HCT116 (cell line): ENCODE measurements at regions not wholly inside any gene's neighbourhood (a gene's known extent, or its start where the extent isn't known, plus 50 kb on each side); places are given as distances from the start of the nearest gene placed in this dataset.

Experiments used
- EZH2 ChIP-seq: fragments of 200-600 bp; sonication (generic); IDR thresholded peaks from 2 replicates; pipeline ENCODE4 v1.6.1; 2017; ENCODE audit warnings: antibody characterized with exemption, mixed run types
- POLR2A ChIP-seq: IDR thresholded peaks from 2 replicates; pipeline ENCODE4 v1.7.0; 2011; ENCODE audit warnings: borderline replicate concordance; ENCODE audit not compliant: insufficient read depth, insufficient read length; ENCODE audit errors: extremely low read depth
- POLR2AphosphoS5 ChIP-seq: IDR thresholded peaks from 2 replicates; pipeline ENCODE4 v1.6.1; 2011; ENCODE audit warnings: mild to moderate bottlenecking, low read depth, low read length, moderate library complexity
- SIN3A ChIP-seq: IDR thresholded peaks from 2 replicates; pipeline ENCODE4 v1.6.1; 2012; ENCODE audit warnings: low read depth
- SP1 ChIP-seq: IDR thresholded peaks from 2 replicates; pipeline ENCODE4 v1.6.1; 2012; ENCODE audit warnings: low read depth
- TF ChIP-seq, protein P1 (sequence below), 3 experiments: fragments of 200-600 bp in 1 of 3; sonication (generic) in 1 of 3; IDR thresholded peaks in 2 of 3; conservative IDR thresholded peaks in 1 of 3; 2 replicates each; pipeline ENCODE4 v1.5.1; 2012 to 2017; ENCODE audit warnings: low read depth in 2 of 3, low read length in 2 of 3, antibody characterized with exemption in 1 of 3, borderline replicate concordance in 1 of 3, control low read depth in 1 of 3, mild to moderate bottlenecking in 1 of 3, mixed read lengths in 1 of 3, mixed run types in 1 of 3, moderate library complexity in 1 of 3; ENCODE audit not compliant: insufficient read depth in 1 of 3
- TF ChIP-seq, protein P2 (sequence below): IDR thresholded peaks from 2 replicates; pipeline ENCODE4 v1.6.1; 2011; ENCODE audit warnings: mild to moderate bottlenecking, low read length, moderate library complexity; ENCODE audit not compliant: insufficient replicate concordance; ENCODE audit errors: extremely low read depth
- TF ChIP-seq, protein P3 (sequence below): IDR thresholded peaks from 2 replicates; pipeline ENCODE4 v1.6.1; 2012

DNA sequence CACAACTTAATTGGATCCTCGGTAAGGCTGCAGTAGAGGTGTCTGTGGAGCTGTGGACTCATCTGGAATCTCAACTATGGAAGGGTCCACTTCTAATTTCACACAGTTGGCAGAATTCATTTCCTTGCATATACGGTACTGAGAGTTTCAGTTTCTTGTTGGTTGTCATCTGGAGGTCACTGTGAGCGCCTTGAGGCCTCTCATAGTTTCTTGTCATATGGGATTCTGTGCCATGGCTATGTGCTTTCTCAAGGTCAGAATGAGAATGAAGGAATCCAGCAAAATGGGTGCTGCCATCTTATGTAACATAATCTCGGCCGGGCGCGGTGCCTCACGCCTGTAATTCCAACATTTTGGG, 298.2 kb downstream of the DOK5 start:
- TF ChIP-seq, protein P1, sequence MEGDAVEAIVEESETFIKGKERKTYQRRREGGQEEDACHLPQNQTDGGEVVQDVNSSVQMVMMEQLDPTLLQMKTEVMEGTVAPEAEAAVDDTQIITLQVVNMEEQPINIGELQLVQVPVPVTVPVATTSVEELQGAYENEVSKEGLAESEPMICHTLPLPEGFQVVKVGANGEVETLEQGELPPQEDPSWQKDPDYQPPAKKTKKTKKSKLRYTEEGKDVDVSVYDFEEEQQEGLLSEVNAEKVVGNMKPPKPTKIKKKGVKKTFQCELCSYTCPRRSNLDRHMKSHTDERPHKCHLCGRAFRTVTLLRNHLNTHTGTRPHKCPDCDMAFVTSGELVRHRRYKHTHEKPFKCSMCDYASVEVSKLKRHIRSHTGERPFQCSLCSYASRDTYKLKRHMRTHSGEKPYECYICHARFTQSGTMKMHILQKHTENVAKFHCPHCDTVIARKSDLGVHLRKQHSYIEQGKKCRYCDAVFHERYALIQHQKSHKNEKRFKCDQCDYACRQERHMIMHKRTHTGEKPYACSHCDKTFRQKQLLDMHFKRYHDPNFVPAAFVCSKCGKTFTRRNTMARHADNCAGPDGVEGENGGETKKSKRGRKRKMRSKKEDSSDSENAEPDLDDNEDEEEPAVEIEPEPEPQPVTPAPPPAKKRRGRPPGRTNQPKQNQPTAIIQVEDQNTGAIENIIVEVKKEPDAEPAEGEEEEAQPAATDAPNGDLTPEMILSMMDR (IDR thresholded peaks at IDR 0.05 in 2 of 3, conservative IDR thresholded peaks at IDR 0.05 in 1 of 3; ENCODE audit: borderline replicate concordance in 1 of 3, insufficient read depth in 1 of 3, low read depth in 2 of 3, low read length in 2 of 3) = no peak
- TF ChIP-seq POLR2A = no peak
- TF ChIP-seq, protein P2, sequence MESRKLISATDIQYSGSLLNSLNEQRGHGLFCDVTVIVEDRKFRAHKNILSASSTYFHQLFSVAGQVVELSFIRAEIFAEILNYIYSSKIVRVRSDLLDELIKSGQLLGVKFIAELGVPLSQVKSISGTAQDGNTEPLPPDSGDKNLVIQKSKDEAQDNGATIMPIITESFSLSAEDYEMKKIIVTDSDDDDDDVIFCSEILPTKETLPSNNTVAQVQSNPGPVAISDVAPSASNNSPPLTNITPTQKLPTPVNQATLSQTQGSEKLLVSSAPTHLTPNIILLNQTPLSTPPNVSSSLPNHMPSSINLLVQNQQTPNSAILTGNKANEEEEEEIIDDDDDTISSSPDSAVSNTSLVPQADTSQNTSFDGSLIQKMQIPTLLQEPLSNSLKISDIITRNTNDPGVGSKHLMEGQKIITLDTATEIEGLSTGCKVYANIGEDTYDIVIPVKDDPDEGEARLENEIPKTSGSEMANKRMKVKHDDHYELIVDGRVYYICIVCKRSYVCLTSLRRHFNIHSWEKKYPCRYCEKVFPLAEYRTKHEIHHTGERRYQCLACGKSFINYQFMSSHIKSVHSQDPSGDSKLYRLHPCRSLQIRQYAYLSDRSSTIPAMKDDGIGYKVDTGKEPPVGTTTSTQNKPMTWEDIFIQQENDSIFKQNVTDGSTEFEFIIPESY = no peak
- no peak for TF ChIP-seq SIN3A
- TF ChIP-seq EZH2 = no peak
- no peak for TF ChIP-seq POLR2AphosphoS5
- TF ChIP-seq, protein P3, sequence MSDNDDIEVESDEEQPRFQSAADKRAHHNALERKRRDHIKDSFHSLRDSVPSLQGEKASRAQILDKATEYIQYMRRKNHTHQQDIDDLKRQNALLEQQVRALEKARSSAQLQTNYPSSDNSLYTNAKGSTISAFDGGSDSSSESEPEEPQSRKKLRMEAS = no peak
- no peak for TF ChIP-seq SP1
